OCI-LY3 (cell line): ENCODE measurements at regions not wholly inside any gene's neighbourhood (a gene's known extent, or its start where the extent isn't known, plus 50 kb on each side); places are given as distances from the start of the nearest gene placed in this dataset.

Experiments used
- EZH2phosphoT487 ChIP-seq: fragments of 200-600 bp; shearing (Covaris generic); IDR thresholded peaks from 2 replicates; pipeline ENCODE4 v1.6.1; 2018; ENCODE audit warnings: antibody characterized with exemption, mixed run types, low read depth
- TF ChIP-seq, protein P1 (sequence below): fragments of 200-600, 300-600 bp; sonication (generic); IDR thresholded peaks from 2 replicates; pipeline ENCODE4 v1.5.1; 2014; ENCODE audit warnings: antibody characterized with exemption, low read length, low read depth

DNA sequence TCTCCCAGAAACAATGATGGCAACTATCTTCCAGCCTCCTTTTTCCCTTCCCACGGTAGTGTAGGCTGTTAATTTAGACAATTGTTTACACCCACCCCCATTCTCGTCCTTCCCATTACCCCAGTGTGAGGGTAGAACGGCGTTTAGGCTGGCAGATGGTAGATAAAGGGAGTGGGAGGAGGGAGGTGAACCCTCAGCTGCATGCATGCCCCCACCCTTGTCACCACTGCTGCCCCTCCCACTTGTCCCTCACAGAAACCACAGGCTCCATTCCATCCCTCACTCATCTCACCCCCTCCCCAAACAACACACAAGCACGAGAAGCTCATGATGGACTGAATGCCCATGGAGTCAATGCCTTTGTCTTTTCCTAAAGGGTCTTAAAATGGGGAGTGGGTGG is 107.9 kb upstream of the PARD3B start:
- TF ChIP-seq, protein P1, sequence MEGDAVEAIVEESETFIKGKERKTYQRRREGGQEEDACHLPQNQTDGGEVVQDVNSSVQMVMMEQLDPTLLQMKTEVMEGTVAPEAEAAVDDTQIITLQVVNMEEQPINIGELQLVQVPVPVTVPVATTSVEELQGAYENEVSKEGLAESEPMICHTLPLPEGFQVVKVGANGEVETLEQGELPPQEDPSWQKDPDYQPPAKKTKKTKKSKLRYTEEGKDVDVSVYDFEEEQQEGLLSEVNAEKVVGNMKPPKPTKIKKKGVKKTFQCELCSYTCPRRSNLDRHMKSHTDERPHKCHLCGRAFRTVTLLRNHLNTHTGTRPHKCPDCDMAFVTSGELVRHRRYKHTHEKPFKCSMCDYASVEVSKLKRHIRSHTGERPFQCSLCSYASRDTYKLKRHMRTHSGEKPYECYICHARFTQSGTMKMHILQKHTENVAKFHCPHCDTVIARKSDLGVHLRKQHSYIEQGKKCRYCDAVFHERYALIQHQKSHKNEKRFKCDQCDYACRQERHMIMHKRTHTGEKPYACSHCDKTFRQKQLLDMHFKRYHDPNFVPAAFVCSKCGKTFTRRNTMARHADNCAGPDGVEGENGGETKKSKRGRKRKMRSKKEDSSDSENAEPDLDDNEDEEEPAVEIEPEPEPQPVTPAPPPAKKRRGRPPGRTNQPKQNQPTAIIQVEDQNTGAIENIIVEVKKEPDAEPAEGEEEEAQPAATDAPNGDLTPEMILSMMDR: no peak
- TF ChIP-seq EZH2phosphoT487: no peak
